Lower leg skin (tissue), 3 donors: ENCODE measurements at regions not wholly inside any gene's neighbourhood (a gene's known extent, or its start where the extent isn't known, plus 50 kb on each side); places are given as distances from the start of the nearest gene placed in this dataset.
"Not testable (repeated sequence)": the region's sequence is repeated elsewhere in the genome, so short reads cannot be mapped to it uniquely, and the experiment has no call there.

Source experiments
- DNase-seq, 2 donors: peaks; one replicate each; pipeline ENCODE4 v3.0.0-alpha.2; 2019; ENCODE audit warnings: low spot score in 2 of 2
- H3K4me3 ChIP-seq: fragments of 200-600 bp; sonication (generic); 2 replicates; pipeline ENCODE4 v1.5.1; 2017; ENCODE audit warnings: mild to moderate bottlenecking, low read depth; ENCODE audit not compliant: poor library complexity, severe bottlenecking
- WGBS, 2 donors: methylation state at CpG; one replicate each; pipeline ENCODE4 v1.1.5; 2018; 5-methylcytosine and 5-hydroxymethylcytosine counted together
- intact Hi-C: fragments of 100-400 bp; cut with DNase I; formaldehyde crosslinking; loops from one replicate; pipeline ENCODE4 v1.15.0; 2023; ENCODE audit warnings: low total_unique reads

GRCh38 chr22:11131178-11131577 is 4396.8 kb upstream of the OR11H1 start:
- peak; percentile 5 to 23 for DNase-seq
- WGBS, 2 donors, result 86% methylated on average over 3 of the region's 7 CpGs; no CpG with 5 or more reads in 1 of the 2 donors
- H3K4me3 ChIP-seq, intact Hi-C loops: not testable (repeated sequence)
